Esophagus muscularis mucosa (tissue), 3 donors: ENCODE measurements at regions not wholly inside any gene's neighbourhood (a gene's known extent, or its start where the extent isn't known, plus 50 kb on each side); places are given as distances from the start of the nearest gene placed in this dataset.

ENCODE experiments used
- CTCF ChIP-seq, 3 experiments: fragments of 200-600 bp in 2 of 3; fragments of 450-650 bp in 1 of 3; sonication (generic) in 2 of 3; IDR thresholded peaks; one replicate each; pipeline ENCODE4 v1.5.1; 2017 to 2019; ENCODE audit warnings: antibody characterized with exemption in 3 of 3, mild to moderate bottlenecking in 2 of 3, moderate library complexity in 1 of 3
- POLR2AphosphoS5 ChIP-seq, 2 donors: sonication (generic); formaldehyde crosslinking; IDR thresholded peaks; one replicate each; pipeline ENCODE4 v1.6.1; 2017; ENCODE audit warnings: antibody characterized with exemption in 2 of 2

- no peak for TF ChIP-seq CTCF (IDR thresholded peaks at IDR 0.05)
- TF ChIP-seq POLR2AphosphoS5 (IDR thresholded peaks at IDR 0.05) = no peak
These were observed 135.5 kb downstream of the SPATA31D1 start for GRCh38 chr9:82124090-82124489.
